NCI-H2171 (cell line): ENCODE measurements at regions not wholly inside any gene's neighbourhood (a gene's known extent, or its start where the extent isn't known, plus 50 kb on each side); places are given as distances from the start of the nearest gene placed in this dataset.
"Not testable (repeated sequence)": the region's sequence is repeated elsewhere in the genome, so short reads cannot be mapped to it uniquely, and the experiment has no call there.

Experiments
- DNase-seq: peaks from one replicate; lab custom pipeline; 2025; lab: John Stamatoyannopoulos, UW

GRCh38 chr4:3880615-3881120, 114.5 kb downstream of the ADRA2C start:
- DNase-seq = peak; percentile 31

- not testable (repeated sequence) for DNase-seq
These were observed 116.2 kb downstream of the ADRA2C start for GRCh38 chr4:3882316-3882885.

- DNase-seq = not testable (repeated sequence)
These were observed 118.1 kb downstream of the ADRA2C start for GRCh38 chr4:3884261-3884660.

GRCh38 chr4:3893590-3893989, 127.4 kb downstream of the ADRA2C start:
- not testable (repeated sequence) for DNase-seq

GRCh38 chr4:3894086-3894959, 128.1 kb downstream of the ADRA2C start:
- not testable (repeated sequence) for DNase-seq

GRCh38 chr4:3896441-3896840, 130.3 kb downstream of the ADRA2C start:
- DNase-seq = no peak

GRCh38 chr4:3896871-3897578, 130.8 kb downstream of the ADRA2C start:
- not testable (repeated sequence) for DNase-seq

- DNase-seq = no peak
These were observed 131.9 kb downstream of the ADRA2C start for GRCh38 chr4:3898098-3898497.

- DNase-seq = not testable (repeated sequence)
These were observed 132.7 kb downstream of the ADRA2C start for GRCh38 chr4:3898928-3899327.

GRCh38 chr4:3904264-3904955, 138.2 kb downstream of the ADRA2C start:
- DNase-seq = not testable (repeated sequence)

- not testable (repeated sequence) for DNase-seq
These were observed 143.4 kb downstream of the ADRA2C start for GRCh38 chr4:3909616-3910015.

- DNase-seq = peak; percentile 12
These were observed 144.2 kb downstream of the ADRA2C start for GRCh38 chr4:3910161-3910950.

GRCh38 chr4:3911252-3911856, 145.2 kb downstream of the ADRA2C start:
- DNase-seq = no peak

GRCh38 chr4:3914511-3914910, 148.3 kb downstream of the ADRA2C start:
- not testable (repeated sequence) for DNase-seq

GRCh38 chr4:3919509-3919908, 153.3 kb downstream of the ADRA2C start:
- not testable (repeated sequence) for DNase-seq

- DNase-seq = not testable (repeated sequence)
These were observed 155.7 kb downstream of the ADRA2C start for GRCh38 chr4:3921902-3922301.

GRCh38 chr4:3925841-3926240, 159.7 kb downstream of the ADRA2C start:
- not testable (repeated sequence) for DNase-seq

GRCh38 chr4:3926271-3926670, 160.1 kb downstream of the ADRA2C start:
- DNase-seq = not testable (repeated sequence)

GRCh38 chr4:3926969-3927755, 161.0 kb downstream of the ADRA2C start:
- not testable (repeated sequence) for DNase-seq

- DNase-seq = not testable (repeated sequence)
These were observed 163.2 kb downstream of the ADRA2C start for GRCh38 chr4:3929431-3929830.
